ENCODE measurements at regions not wholly inside any gene's neighbourhood (a gene's known extent, or its start where the extent isn't known, plus 50 kb on each side); places are given as distances from the start of the nearest gene placed in this dataset.
"Not testable (repeated sequence)": the region's sequence is repeated elsewhere in the genome, so short reads cannot be mapped to it uniquely, and the experiment has no call there.

DNA sequence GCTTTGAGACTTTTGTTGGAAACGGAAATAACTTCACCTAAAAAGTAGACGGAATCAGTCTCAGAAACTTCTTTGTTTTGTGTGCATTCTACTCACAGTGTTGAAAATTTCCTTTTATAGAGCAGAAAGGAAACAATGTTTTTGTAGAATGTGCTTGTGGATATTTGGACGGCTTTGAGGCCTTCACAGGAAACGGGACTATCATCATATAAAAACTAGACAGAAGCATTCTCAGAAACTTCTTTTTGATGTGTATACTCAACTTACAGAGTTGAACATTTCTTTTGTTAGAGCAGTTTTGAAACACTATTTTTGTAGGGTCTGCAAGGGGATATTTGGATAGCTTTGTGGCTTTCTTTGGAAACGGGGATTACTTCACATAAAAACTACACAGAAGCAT lies 627.5 kb upstream of the ZNF337 start:
- no peak for ATAC-seq
- TF ChIP-seq OSR1 (CRISPR knock-in tag; IDR thresholded peaks at IDR 0.05) (no peak), ZFP3 (CRISPR knock-in tag; IDR thresholded peaks at IDR 0.05) (no peak)
- TF ChIP-seq, protein P1, sequence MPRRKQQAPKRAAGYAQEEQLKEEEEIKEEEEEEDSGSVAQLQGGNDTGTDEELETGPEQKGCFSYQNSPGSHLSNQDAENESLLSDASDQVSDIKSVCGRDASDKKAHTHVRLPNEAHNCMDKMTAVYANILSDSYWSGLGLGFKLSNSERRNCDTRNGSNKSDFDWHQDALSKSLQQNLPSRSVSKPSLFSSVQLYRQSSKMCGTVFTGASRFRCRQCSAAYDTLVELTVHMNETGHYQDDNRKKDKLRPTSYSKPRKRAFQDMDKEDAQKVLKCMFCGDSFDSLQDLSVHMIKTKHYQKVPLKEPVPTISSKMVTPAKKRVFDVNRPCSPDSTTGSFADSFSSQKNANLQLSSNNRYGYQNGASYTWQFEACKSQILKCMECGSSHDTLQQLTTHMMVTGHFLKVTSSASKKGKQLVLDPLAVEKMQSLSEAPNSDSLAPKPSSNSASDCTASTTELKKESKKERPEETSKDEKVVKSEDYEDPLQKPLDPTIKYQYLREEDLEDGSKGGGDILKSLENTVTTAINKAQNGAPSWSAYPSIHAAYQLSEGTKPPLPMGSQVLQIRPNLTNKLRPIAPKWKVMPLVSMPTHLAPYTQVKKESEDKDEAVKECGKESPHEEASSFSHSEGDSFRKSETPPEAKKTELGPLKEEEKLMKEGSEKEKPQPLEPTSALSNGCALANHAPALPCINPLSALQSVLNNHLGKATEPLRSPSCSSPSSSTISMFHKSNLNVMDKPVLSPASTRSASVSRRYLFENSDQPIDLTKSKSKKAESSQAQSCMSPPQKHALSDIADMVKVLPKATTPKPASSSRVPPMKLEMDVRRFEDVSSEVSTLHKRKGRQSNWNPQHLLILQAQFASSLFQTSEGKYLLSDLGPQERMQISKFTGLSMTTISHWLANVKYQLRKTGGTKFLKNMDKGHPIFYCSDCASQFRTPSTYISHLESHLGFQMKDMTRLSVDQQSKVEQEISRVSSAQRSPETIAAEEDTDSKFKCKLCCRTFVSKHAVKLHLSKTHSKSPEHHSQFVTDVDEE (CRISPR knock-in tag; IDR thresholded peaks at IDR 0.05) = no peak

GRCh38 chr20:26315054-26315453 lies 618.4 kb upstream of the ZNF337 start:
- ATAC-seq = no peak

GRCh38 chr20:26309720-26310119 lies 613.1 kb upstream of the ZNF337 start:
- not testable (repeated sequence) for ATAC-seq

More at GRCh38 chr20:26315054-26315453, 618.4 kb upstream of the ZNF337 start:
- TF ChIP-seq RARB (CRISPR knock-in tag; IDR thresholded peaks at IDR 0.05) (no peak), ZFP30 (CRISPR knock-in tag; IDR thresholded peaks at IDR 0.05) (no peak), GLIS3 (CRISPR knock-in tag; IDR thresholded peaks at IDR 0.05) (no peak), POU6F1 (CRISPR knock-in tag; IDR thresholded peaks at IDR 0.05; ENCODE audit: borderline replicate concordance, low read depth) (no peak), TCF4 (CRISPR knock-in tag; IDR thresholded peaks at IDR 0.05; ENCODE audit: borderline replicate concordance) (no peak)

DNA sequence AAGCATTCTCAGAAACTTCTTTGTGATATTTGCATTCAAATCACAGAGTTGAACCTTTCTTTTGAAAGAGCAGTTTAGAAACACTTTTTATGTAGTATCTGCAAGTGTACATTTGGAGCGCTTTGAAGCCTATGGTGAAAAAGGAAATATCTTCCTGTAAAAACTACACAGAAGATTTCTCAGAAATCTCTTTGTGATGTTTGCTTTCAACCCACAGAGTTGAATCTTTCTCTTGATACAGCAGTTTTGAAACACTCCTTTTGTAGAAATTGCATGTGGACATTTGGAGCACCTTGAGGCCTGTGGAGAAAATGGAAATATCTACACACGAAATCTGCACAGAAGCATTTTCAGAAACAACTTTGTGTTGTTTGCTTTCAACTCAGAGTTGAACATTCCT lies 612.3 kb upstream of the ZNF337 start:
- TF ChIP-seq ZFP3 (CRISPR knock-in tag; IDR thresholded peaks at IDR 0.05) = no peak
- TF ChIP-seq PPARA (CRISPR knock-in tag; IDR thresholded peaks at IDR 0.05; ENCODE audit: borderline replicate concordance) = no peak
- TF ChIP-seq, protein P1 (CRISPR knock-in tag; IDR thresholded peaks at IDR 0.05) = no peak
- TF ChIP-seq CSDC2 (CRISPR knock-in tag; IDR thresholded peaks at IDR 0.05) = no peak
- TF ChIP-seq ZNF565 (CRISPR knock-in tag; conservative IDR thresholded peaks at IDR 0.05; ENCODE audit: low read depth) = no peak
- no peak for TF ChIP-seq ESRRG (CRISPR knock-in tag; IDR thresholded peaks at IDR 0.05)
- no peak for ATAC-seq

GRCh38 chr20:26295006-26295405 lies 598.4 kb upstream of the ZNF337 start:
- TF ChIP-seq ZC3H10 (CRISPR knock-in tag; IDR thresholded peaks at IDR 0.05) (no peak), GLIS3 (CRISPR knock-in tag; IDR thresholded peaks at IDR 0.05) (no peak), PATZ1 (CRISPR knock-in tag; IDR thresholded peaks at IDR 0.05; ENCODE audit: borderline replicate concordance) (no peak), ZFP30 (CRISPR knock-in tag; IDR thresholded peaks at IDR 0.05) (no peak), ZFP3 (CRISPR knock-in tag; IDR thresholded peaks at IDR 0.05) (no peak), PPARA (CRISPR knock-in tag; IDR thresholded peaks at IDR 0.05; ENCODE audit: borderline replicate concordance) (no peak), ZNF8 (CRISPR knock-in tag; IDR thresholded peaks at IDR 0.05) (no peak), BACH2 (CRISPR knock-in tag; IDR thresholded peaks at IDR 0.05; ENCODE audit: borderline replicate concordance) (no peak), TOX (CRISPR knock-in tag; IDR thresholded peaks at IDR 0.05; ENCODE audit: borderline replicate concordance) (no peak), ISL1 (CRISPR knock-in tag; IDR thresholded peaks at IDR 0.05) (no peak), CSDC2 (CRISPR knock-in tag; IDR thresholded peaks at IDR 0.05) (no peak), ZNF70 (CRISPR knock-in tag; IDR thresholded peaks at IDR 0.05) (no peak), OSR1 (CRISPR knock-in tag; IDR thresholded peaks at IDR 0.05) (no peak), ESRRG (CRISPR knock-in tag; IDR thresholded peaks at IDR 0.05) (no peak), CSRNP3 (CRISPR knock-in tag; IDR thresholded peaks at IDR 0.05) (no peak), TCF4 (CRISPR knock-in tag; IDR thresholded peaks at IDR 0.05; ENCODE audit: borderline replicate concordance) (no peak)
- TF ChIP-seq, protein P1 (CRISPR knock-in tag; IDR thresholded peaks at IDR 0.05) = no peak
- no peak for ATAC-seq

Measured in SK-N-SH treated with all-trans-retinoic acid at 6 μM for 48 hours (cell line).